GM12891 (cell line): ENCODE measurements at regions not wholly inside any gene's neighbourhood (a gene's known extent, or its start where the extent isn't known, plus 50 kb on each side); places are given as distances from the start of the nearest gene placed in this dataset.
"Not testable (repeated sequence)": the region's sequence is repeated elsewhere in the genome, so short reads cannot be mapped to it uniquely, and the experiment has no call there.

Source experiments
- DNase-seq: peaks from one replicate; pipeline ENCODE4 v3.0.0; 2011; ENCODE audit warnings: low spot score; ENCODE audit not compliant: insufficient read length
- FAIRE-seq: peaks from 2 replicates; lab custom pipeline; 2011; peaks lifted over from hg19 to GRCh38; lab: Jason Lieb, UNC
- PAX5 ChIP-seq: IDR thresholded peaks from 2 replicates; pipeline ENCODE4 v1.6.1; 2011; ENCODE audit warnings: low read length, moderate library complexity, mild to moderate bottlenecking; ENCODE audit not compliant: insufficient read depth, severe bottlenecking
- POLR2A ChIP-seq: IDR thresholded peaks from 2 replicates; pipeline ENCODE4 v1.6.1; 2011; ENCODE audit warnings: low read depth, low read length, control low read depth
- POLR2AphosphoS5 ChIP-seq: IDR thresholded peaks from 2 replicates; pipeline ENCODE4 v1.6.1; 2011; ENCODE audit warnings: low read depth, low read length, control low read depth
- POU2F2 ChIP-seq: IDR thresholded peaks from 2 replicates; pipeline ENCODE4 v1.6.1; 2011; ENCODE audit warnings: low read depth, mild to moderate bottlenecking, control low read depth, low read length, moderate library complexity
- SPI1 ChIP-seq: IDR thresholded peaks from 2 replicates; pipeline ENCODE4 v1.6.1; 2011; ENCODE audit warnings: low read depth, low read length, control low read depth
- TAF1 ChIP-seq: IDR thresholded peaks from 2 replicates; pipeline ENCODE4 v1.6.1; 2011; ENCODE audit warnings: low read depth, low read length, control low read depth

GRCh38 chr4:91830681-91831395, 472.9 kb upstream of the GRID2 start:
- TF ChIP-seq PAX5 (no peak), POU2F2 (no peak), POLR2AphosphoS5 (no peak), POLR2A (no peak), SPI1 (no peak), TAF1 (no peak)
- FAIRE-seq (no peak), DNase-seq (no peak)

DNA sequence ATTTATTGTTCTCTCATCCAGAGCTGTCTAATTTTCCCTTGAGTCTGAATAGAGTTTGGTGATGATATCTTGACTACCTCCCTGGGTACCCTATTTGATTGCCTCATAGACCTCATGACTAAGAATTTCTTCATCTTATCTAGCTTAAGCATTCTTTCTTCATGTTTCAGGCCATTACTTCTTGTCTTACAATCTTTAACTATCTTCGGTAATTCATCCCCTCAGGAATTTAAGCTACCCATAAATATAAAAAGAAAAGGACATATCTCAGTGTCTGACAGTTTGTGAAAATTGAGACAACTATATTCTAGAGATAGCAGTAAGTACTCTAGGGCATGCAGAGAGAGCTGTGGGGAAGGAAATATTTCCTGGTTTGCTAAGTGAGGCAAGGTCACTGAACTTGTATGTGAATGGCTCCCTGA, 466.1 kb upstream of the GRID2 start:
- TF ChIP-seq SPI1 = no peak
- TF ChIP-seq POU2F2 = no peak
- TF ChIP-seq PAX5 = no peak
- TF ChIP-seq TAF1 = no peak
- no peak for TF ChIP-seq POLR2A
- TF ChIP-seq POLR2AphosphoS5 = no peak
- DNase-seq (no peak), FAIRE-seq (no peak)

GRCh38 chr4:91838181-91838861, 465.4 kb upstream of the GRID2 start:
- DNase-seq (no peak), FAIRE-seq (no peak)
- no peak for TF ChIP-seq TAF1
- TF ChIP-seq POU2F2 = no peak
- TF ChIP-seq POLR2AphosphoS5 = no peak
- TF ChIP-seq PAX5 = no peak
- no peak for TF ChIP-seq SPI1
- no peak for TF ChIP-seq POLR2A

DNA sequence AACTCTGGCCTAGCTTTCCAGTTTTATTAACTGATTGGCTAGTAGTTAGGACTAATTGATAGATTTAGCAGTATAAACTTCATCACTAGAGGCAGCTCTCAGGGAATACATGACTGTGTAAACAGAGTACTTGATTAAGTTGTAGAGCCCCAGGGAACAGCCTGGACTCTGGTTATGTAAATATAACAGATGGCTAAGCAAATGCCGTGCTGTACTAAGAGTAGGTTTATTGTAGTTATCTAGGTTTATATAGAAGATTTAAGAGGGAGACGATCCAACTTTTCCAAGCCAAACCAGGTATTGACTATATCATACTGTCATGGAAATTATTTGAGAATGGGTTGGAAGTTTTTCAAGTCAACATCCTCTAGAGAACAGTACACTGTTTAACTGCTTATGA, 463.4 kb upstream of the GRID2 start:
- FAIRE-seq (no peak), DNase-seq (no peak)
- TF ChIP-seq POLR2AphosphoS5 = no peak
- TF ChIP-seq POU2F2 = no peak
- no peak for TF ChIP-seq SPI1
- no peak for TF ChIP-seq POLR2A
- no peak for TF ChIP-seq PAX5
- no peak for TF ChIP-seq TAF1

- TF ChIP-seq TAF1 (no peak), POLR2AphosphoS5 (no peak)
- DNase-seq = no peak
- FAIRE-seq = no peak
Observed at GRCh38 chr4:91846233-91846632, 457.5 kb upstream of the GRID2 start.

GRCh38 chr4:91851456-91851855, 452.3 kb upstream of the GRID2 start:
- FAIRE-seq (no peak), DNase-seq (no peak)
- TF ChIP-seq POLR2A = no peak
- TF ChIP-seq SPI1 = no peak
- no peak for TF ChIP-seq PAX5
- TF ChIP-seq POLR2AphosphoS5 = no peak
- no peak for TF ChIP-seq POU2F2
- no peak for TF ChIP-seq TAF1

DNA sequence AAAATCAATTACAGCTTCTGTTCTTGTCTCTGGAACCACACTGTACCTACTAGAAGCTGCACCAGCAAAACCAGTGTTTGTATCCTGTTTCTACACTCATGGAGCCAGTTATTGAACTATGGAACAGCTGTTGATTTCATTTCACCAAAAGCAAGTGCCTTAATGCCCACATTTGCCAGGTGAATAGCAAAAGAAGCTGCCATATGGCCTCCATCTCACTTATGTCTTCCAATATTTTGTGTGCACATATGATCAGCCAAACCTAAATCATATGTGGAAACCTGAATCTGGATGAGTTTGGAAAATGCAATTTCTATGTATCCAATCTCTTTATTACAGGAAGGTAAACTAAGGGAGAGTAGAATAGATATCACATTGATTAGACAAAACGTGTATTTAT, 415.8 kb upstream of the GRID2 start:
- no peak for DNase-seq
- TF ChIP-seq POU2F2 (no peak), PAX5 (no peak), POLR2A (no peak), TAF1 (no peak), SPI1 (no peak), POLR2AphosphoS5 (no peak)
- no peak for FAIRE-seq

DNA sequence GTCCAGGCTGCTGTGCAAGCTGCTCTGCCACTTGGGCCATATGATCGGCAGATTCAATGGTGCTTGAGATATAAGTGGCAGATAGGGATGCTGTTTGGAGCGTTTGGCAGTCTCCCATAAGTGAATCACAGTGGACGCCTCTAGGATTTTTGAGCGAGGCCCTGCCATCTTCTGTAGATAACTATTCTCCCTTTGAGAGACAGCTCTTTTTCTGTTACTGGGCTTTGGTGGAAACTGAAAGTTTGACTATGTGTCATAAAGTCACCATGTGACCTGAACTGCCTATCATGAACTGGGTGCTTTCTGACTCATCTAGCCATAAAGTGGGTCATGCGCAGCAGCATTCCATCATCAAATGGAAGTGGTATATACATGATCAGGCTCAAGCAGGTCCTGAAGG, 412.5 kb upstream of the GRID2 start:
- FAIRE-seq, DNase-seq: not testable (repeated sequence)

DNA sequence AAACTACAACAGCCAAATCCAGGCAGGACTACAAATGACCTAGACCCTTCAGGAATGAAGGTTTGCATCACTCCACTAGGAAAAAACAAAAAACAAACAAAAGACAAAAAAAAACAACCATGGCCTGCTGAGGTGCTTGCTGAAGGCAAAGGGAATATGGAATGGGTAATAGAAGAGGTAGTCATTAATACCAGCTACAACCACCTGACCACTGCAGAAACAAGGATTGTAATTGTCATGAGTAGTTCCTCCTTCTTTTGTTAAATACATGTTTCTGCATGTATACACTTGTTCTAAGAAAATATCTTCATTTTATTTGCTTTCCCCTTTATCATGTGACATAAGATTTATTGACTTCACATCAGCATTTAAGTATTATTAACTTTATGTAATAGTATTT, 409.8 kb upstream of the GRID2 start:
- DNase-seq (no peak), FAIRE-seq (no peak)
- TF ChIP-seq POLR2AphosphoS5 = no peak
- no peak for TF ChIP-seq SPI1
- TF ChIP-seq PAX5 = no peak
- TF ChIP-seq TAF1 = no peak
- TF ChIP-seq POU2F2 = no peak
- no peak for TF ChIP-seq POLR2A

- no peak for DNase-seq
- no peak for TF ChIP-seq TAF1
- no peak for TF ChIP-seq SPI1
- no peak for FAIRE-seq
Observed at GRCh38 chr4:91904556-91904955, 399.2 kb upstream of the GRID2 start.

DNA sequence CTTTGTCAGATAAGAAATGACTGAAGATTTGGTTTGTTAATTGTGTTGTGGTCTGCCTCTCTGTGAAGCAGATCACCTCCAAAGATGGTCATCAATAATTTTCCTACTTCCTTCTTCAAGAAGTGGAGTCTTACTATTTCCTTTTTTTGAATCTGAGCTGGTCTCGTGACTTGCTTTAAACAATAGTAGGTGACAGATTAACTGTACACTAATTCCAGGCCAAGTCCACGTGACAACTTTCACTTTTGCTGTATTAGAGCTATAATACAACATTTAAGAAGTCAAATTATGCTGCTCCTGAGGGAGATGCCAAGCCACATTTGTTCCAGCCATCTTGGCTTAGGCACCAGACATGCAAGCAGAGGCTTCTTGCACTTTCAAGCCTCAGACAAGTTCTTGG, 393.8 kb upstream of the GRID2 start:
- TF ChIP-seq POLR2A (no peak), POU2F2 (no peak), TAF1 (no peak), PAX5 (no peak)
- FAIRE-seq (no peak), DNase-seq (no peak)
